ENCODE measurements at regions not wholly inside any gene's neighbourhood (a gene's known extent, or its start where the extent isn't known, plus 50 kb on each side); places are given as distances from the start of the nearest gene placed in this dataset.

GRCh38 chr13:70789751-70790150, 681.5 kb upstream of the KLHL1 start:
- POLR2A ChIA-PET = no interaction called here
- no peaks in the 10 kb centered on the region for H3K4me1 Mint-ChIP-seq (ENCODE audit: low read depth)
- no peak overlapping the region for H3K4me3 Mint-ChIP-seq
- no peaks in the 10 kb centered on the region for H3K9me3 Mint-ChIP-seq
- no peak for ATAC-seq
- no peak for DNase-seq
- H3K27me3 Mint-ChIP-seq = no peaks in the 10 kb centered on the region
- TF ChIP-seq CTCF (IDR thresholded peaks at IDR 0.05) = no peak
- H3K27ac Mint-ChIP-seq = no peak overlapping the region
- intact Hi-C loops (cut with micrococcal nuclease) = no loop called here
- CTCF ChIA-PET = no interaction called here
- H3K36me3 Mint-ChIP-seq (ENCODE audit: low read depth) = no peaks in the 10 kb centered on the region

- DNase-seq (no peak), ATAC-seq (no peak)
- CTCF ChIA-PET = no interaction called here
- H3K9me3 Mint-ChIP-seq = no peaks in the 10 kb centered on the region
- intact Hi-C loops (cut with micrococcal nuclease) = no loop called here
- POLR2A ChIA-PET = interaction anchor here (0.6 kb wide), 1 partner anchor 12 kb away, joined by 4 read pairs; no protein-coding TSS in a partner anchor
- TF ChIP-seq CTCF (IDR thresholded peaks at IDR 0.05) = no peak
- H3K27me3 Mint-ChIP-seq = no peaks in the 10 kb centered on the region
- no peak overlapping the region for H3K27ac Mint-ChIP-seq
- no peaks in the 10 kb centered on the region for H3K36me3 Mint-ChIP-seq (ENCODE audit: low read depth)
- H3K4me3 Mint-ChIP-seq = no peak overlapping the region
- H3K4me1 Mint-ChIP-seq (ENCODE audit: low read depth) = no peaks in the 10 kb centered on the region
Measured at GRCh38 chr13:70788074-70788473, 679.8 kb upstream of the KLHL1 start.

GRCh38 chr13:70784207-70784989, 676.1 kb upstream of the KLHL1 start:
- H3K4me3 Mint-ChIP-seq = no peak overlapping the region
- CTCF ChIA-PET = no interaction called here
- H3K4me1 Mint-ChIP-seq (ENCODE audit: low read depth) = no peaks in the 10 kb centered on the region
- H3K27me3 Mint-ChIP-seq = no peaks in the 10 kb centered on the region
- intact Hi-C loops (cut with micrococcal nuclease) = no loop called here
- no peak for TF ChIP-seq CTCF (IDR thresholded peaks at IDR 0.05)
- ATAC-seq = no peak
- DNase-seq = no peak
- no peaks in the 10 kb centered on the region for H3K36me3 Mint-ChIP-seq (ENCODE audit: low read depth)
- H3K9me3 Mint-ChIP-seq = no peaks in the 10 kb centered on the region
- POLR2A ChIA-PET = interaction anchor here (0.6 kb wide), 1 partner anchor 249 kb away, joined by 3 read pairs; no protein-coding TSS in a partner anchor
- H3K27ac Mint-ChIP-seq = no peak overlapping the region

- Mint-ChIP-seq H3K36me3 (ENCODE audit: low read depth) (no peaks in the 10 kb centered on the region), H3K27ac (no peak overlapping the region), H3K4me3 (no peak overlapping the region), H3K27me3 (no peaks in the 10 kb centered on the region), H3K9me3 (no peaks in the 10 kb centered on the region), H3K4me1 (ENCODE audit: low read depth) (no peaks in the 10 kb centered on the region)
- DNase-seq = no peak
- intact Hi-C loops (cut with micrococcal nuclease) = no loop called here
- TF ChIP-seq CTCF (IDR thresholded peaks at IDR 0.05) = no peak
- ChIA-PET POLR2A (no interaction called here), CTCF (no interaction called here)
- no peak for ATAC-seq
Measured at GRCh38 chr13:70769817-70770216, 661.6 kb upstream of the KLHL1 start.

GRCh38 chr13:70758932-70759331, 650.7 kb upstream of the KLHL1 start:
- no peaks in the 10 kb centered on the region for H3K27me3 Mint-ChIP-seq
- POLR2A ChIA-PET = no interaction called here
- H3K4me1 Mint-ChIP-seq (ENCODE audit: low read depth) = no peaks in the 10 kb centered on the region
- DNase-seq = no peak
- no peak overlapping the region for H3K4me3 Mint-ChIP-seq
- intact Hi-C loops (cut with micrococcal nuclease) = no loop called here
- CTCF ChIA-PET = no interaction called here
- no peaks in the 10 kb centered on the region for H3K36me3 Mint-ChIP-seq (ENCODE audit: low read depth)
- peaks cover 3% of the 10 kb centered on the region for H3K9me3 Mint-ChIP-seq
- no peak for TF ChIP-seq CTCF (IDR thresholded peaks at IDR 0.05)
- ATAC-seq = no peak
- no peak overlapping the region for H3K27ac Mint-ChIP-seq

Measured in activated CD8-positive, alpha-beta T cell treated with anti-CD3 and anti-CD28 coated beads for 36 hours (primary cell).